ENCODE measurements at regions not wholly inside any gene's neighbourhood (a gene's known extent, or its start where the extent isn't known, plus 50 kb on each side); places are given as distances from the start of the nearest gene placed in this dataset.

DNA sequence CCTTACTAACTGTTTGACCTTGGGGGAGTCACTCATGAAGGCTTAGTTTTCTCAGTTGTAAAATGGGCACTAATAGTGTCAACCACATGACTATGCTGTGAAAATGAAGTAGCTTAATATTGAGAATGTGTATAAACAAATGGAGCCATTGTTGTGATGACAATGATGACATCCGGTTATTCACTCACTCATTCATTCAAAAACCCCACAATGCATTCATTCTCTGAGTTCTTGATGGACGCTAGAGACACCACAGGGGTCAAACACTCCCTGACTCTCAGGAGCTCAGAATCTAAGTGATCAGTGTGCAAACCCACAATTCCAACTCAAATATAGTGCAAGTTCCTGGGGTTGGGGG, 138.9 kb downstream of the FOXD2 start:
- Histone ChIP-seq H3K4me1 (peaks cover 16% of the 10 kb centered on the region), H3K27me3 (peaks cover 8% of the 10 kb centered on the region), H3K4me3 (no peak overlapping the region), H3K36me3 (no peaks in the 10 kb centered on the region), H3K9me3 (no peaks in the 10 kb centered on the region), H3K27ac (no peak overlapping the region)
- no peak for DNase-seq (ENCODE audit: low spot score in 2 of 2)
- 71% methylated on average over 2 of the region's 2 CpGs for WGBS
- TF ChIP-seq POLR2AphosphoS5 (IDR thresholded peaks at IDR 0.05) (no peak), EP300 (IDR thresholded peaks at IDR 0.05) (no peak), POLR2A (IDR thresholded peaks at IDR 0.05) (no peak)
- TF ChIP-seq, protein P1, sequence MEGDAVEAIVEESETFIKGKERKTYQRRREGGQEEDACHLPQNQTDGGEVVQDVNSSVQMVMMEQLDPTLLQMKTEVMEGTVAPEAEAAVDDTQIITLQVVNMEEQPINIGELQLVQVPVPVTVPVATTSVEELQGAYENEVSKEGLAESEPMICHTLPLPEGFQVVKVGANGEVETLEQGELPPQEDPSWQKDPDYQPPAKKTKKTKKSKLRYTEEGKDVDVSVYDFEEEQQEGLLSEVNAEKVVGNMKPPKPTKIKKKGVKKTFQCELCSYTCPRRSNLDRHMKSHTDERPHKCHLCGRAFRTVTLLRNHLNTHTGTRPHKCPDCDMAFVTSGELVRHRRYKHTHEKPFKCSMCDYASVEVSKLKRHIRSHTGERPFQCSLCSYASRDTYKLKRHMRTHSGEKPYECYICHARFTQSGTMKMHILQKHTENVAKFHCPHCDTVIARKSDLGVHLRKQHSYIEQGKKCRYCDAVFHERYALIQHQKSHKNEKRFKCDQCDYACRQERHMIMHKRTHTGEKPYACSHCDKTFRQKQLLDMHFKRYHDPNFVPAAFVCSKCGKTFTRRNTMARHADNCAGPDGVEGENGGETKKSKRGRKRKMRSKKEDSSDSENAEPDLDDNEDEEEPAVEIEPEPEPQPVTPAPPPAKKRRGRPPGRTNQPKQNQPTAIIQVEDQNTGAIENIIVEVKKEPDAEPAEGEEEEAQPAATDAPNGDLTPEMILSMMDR (IDR thresholded peaks at IDR 0.05): no peak

DNA sequence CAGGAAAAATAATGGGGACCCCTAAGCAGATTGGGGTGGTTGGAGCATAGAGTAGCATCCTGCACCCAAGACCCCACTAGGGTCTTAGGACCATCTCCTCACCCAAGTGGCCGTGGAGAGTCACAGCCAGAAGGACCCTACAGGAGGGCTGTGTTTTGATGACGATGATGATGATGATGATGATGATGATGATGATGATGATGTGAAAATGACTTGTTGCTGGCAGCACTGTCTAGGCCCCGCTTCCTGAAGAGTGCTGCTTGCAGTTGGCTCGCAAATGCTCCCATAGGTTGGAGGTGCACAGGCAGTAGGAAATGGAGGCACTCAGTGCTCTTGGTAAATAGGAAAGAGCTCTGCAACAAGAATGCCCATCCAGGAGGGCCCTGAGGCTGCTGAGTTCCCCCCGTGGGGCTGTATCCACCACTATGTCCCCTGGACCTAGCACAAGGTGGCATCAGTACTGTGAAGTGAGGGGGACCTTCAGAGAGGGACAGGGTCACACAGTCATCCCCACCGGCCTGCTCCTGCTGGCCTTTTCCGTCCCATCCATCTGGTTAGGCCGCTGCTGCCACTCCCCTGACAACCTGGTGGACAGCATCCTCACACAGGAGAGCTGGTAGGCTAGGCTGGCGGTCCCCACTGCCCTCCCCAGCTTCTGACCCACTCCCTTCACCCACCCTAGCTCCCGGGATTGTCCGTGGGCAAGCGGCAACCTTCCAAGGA, 139.6 kb downstream of the FOXD2 start:
- peaks cover 16% of the 10 kb centered on the region for H3K4me1 ChIP-seq
- peak overlapping the region; percentile 57 for H3K27ac ChIP-seq
- 73% methylated on average over 10 of the region's 12 CpGs for WGBS
- TF ChIP-seq POLR2AphosphoS5 (IDR thresholded peaks at IDR 0.05): no peak
- TF ChIP-seq POLR2A (IDR thresholded peaks at IDR 0.05): no peak
- TF ChIP-seq EP300 (IDR thresholded peaks at IDR 0.05): no peak
- TF ChIP-seq, protein P1 (IDR thresholded peaks at IDR 0.05): no peak
- peak in 1 of 2 donors; percentile 48 for DNase-seq (ENCODE audit: low spot score in 2 of 2)
- no peaks in the 10 kb centered on the region for H3K36me3 ChIP-seq
- no peak overlapping the region for H3K4me3 ChIP-seq
- H3K27me3 ChIP-seq: peaks cover 8% of the 10 kb centered on the region
- no peaks in the 10 kb centered on the region for H3K9me3 ChIP-seq

DNA sequence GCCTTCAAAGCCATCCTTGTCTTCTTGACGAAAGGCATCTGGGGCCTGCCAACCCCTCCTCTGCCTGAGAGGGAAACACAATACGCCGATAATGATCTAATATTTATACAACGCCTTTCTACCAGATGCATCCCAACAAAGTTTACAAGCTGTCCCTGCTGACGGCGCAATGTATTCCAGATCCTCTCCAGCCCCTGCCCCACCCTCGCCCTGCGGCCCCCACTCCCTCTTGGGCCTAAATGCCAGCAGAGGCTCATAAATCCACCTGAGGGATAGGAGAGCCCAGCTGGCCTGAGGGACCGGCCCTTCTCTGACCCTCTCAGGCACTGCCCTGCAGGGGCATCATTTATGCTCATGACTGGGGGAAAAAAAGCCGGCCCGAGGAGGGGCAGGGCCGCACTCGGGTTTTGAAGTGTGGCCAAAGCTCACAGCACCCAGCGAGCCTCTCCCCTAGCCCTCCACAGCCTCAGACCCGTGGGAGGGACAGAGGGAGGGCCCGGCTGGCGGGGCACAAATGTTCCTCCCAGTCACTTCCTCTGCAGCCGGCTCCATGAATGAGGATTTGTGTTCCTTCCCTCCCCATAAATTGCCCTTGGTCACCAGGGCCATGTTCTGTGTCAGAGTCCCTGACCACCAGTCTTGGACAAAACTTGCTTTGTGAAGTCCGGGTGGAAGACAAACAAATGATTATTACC, 140.3 kb downstream of the FOXD2 start:
- Histone ChIP-seq H3K27me3 (peaks cover 15% of the 10 kb centered on the region), H3K27ac (peak overlapping the region; percentile 57), H3K4me1 (peaks cover 16% of the 10 kb centered on the region), H3K36me3 (no peaks in the 10 kb centered on the region), H3K9me3 (no peaks in the 10 kb centered on the region), H3K4me3 (no peak overlapping the region)
- DNase-seq (ENCODE audit: low spot score in 2 of 2): peak in 1 of 2 donors; percentile 54
- WGBS: 22% methylated on average over 19 of the region's 19 CpGs
- TF ChIP-seq EP300 (IDR thresholded peaks at IDR 0.05): no peak
- no peak for TF ChIP-seq POLR2AphosphoS5 (IDR thresholded peaks at IDR 0.05)
- TF ChIP-seq, protein P1 (IDR thresholded peaks at IDR 0.05): no peak
- TF ChIP-seq POLR2A (IDR thresholded peaks at IDR 0.05): no peak

DNA sequence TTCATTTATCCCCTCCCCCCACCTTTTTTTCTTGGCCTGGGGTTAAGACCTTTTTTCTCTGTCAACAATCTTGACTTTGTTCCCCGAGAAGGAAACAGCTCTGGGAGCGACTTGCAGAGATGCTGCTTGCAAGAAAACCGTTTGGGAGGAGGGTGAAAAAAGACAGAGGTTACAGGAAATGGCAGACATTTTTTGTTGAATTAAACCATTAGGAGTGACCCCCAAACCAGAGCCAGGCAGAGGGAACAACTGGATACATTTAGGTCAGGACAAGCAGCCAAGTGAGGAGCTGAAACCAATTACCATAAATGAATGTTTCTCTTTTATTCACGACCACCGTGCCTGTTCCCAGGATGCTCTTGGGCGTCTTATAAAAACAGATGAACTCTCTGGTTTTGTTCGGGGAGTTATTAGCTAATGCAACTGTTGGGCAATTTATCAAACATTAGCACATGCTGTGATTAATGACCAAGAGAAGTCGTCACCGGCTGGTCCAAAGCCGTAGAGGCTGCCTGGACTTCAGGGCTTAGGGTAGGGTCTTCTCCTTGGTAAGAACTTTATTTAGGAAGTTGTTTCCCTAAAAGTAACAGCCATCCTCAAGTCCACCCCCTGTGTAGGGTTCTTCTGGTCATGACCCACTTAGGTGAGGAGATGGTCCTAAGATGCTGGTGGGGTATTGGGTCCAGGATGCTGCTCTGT, 141.0 kb downstream of the FOXD2 start:
- Histone ChIP-seq H3K4me1 (peaks cover 16% of the 10 kb centered on the region), H3K27ac (peak overlapping the region; percentile 57), H3K4me3 (no peak overlapping the region), H3K36me3 (no peaks in the 10 kb centered on the region), H3K9me3 (no peaks in the 10 kb centered on the region), H3K27me3 (peaks cover 16% of the 10 kb centered on the region)
- 34% methylated on average over 10 of the region's 10 CpGs for WGBS
- TF ChIP-seq, protein P1 (IDR thresholded peaks at IDR 0.05): no peak
- DNase-seq (ENCODE audit: low spot score in 2 of 2): peak; percentile 24 to 26

DNA sequence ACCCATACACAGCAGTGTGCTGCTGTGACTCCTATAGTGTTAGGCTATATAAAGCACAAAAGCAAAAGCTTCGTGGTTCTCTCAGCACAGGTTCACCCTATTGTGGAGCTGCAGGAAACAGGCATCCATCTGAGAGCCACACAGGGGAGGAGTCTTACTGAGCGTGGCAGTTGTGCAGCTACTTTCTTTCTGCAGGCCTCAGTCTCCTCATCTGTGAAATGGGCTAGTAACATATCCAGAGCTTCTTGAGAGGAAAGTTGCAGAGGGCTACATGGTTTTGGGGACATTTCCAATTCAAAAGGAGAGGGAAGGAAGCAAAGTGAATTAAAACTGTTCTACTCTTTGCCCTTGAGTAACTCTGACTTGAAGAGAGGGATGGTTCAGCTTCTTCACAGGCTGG, 142.0 kb downstream of the FOXD2 start:
- Histone ChIP-seq H3K4me1 (peaks cover 16% of the 10 kb centered on the region), H3K4me3 (no peak overlapping the region), H3K36me3 (no peaks in the 10 kb centered on the region), H3K9me3 (no peaks in the 10 kb centered on the region), H3K27me3 (peaks cover 19% of the 10 kb centered on the region), H3K27ac (no peak overlapping the region)
- TF ChIP-seq POLR2A (IDR thresholded peaks at IDR 0.05) (no peak), EP300 (IDR thresholded peaks at IDR 0.05) (no peak), POLR2AphosphoS5 (IDR thresholded peaks at IDR 0.05) (no peak)
- peak in 1 of 2 donors; percentile 26 for DNase-seq (ENCODE audit: low spot score in 2 of 2)
- 90% methylated on average over 2 of the region's 2 CpGs for WGBS

Measured in suprapubic skin (tissue), 4 donors.